MCF 10A (cell line): ENCODE measurements at regions not wholly inside any gene's neighbourhood (a gene's known extent, or its start where the extent isn't known, plus 50 kb on each side); places are given as distances from the start of the nearest gene placed in this dataset.
A peak's percentile ranks its signal among the peaks of the same experiment; 100 is the strongest.
"Not testable (repeated sequence)": the region's sequence is repeated elsewhere in the genome, so short reads cannot be mapped to it uniquely, and the experiment has no call there.

Experiments used
- BruUV-seq: library from RNA; stranded (reverse); fragments of 400-500 nt; replicated peaks from 2 replicates; lab custom pipeline; 2021; lab: Mats Ljungman, UMichigan
- CTCF ChIA-PET: fragments of 300-600 bp; sonication (Branson Sonifier 250); formaldehyde crosslinking; extraction: SDS; loops from one replicate; lab custom pipeline; 2021; ENCODE audit warnings: antibody characterized with exemption, inconsistent platforms; lab: Yijun Ruan, JAX
- POLR2A ChIA-PET: fragments of 300-600, 350-650 bp; sonication (Branson Sonifier 250); formaldehyde crosslinking; extraction: SDS; loops from one replicate; lab custom pipeline; 2020; ENCODE audit warnings: antibody characterized with exemption, inconsistent platforms; lab: Yijun Ruan, JAX
- DNase-seq: peaks from one replicate; pipeline ENCODE4 v3.0.0-alpha.2; 2018; ENCODE audit not compliant: unreplicated experiment
- H3K27ac Mint-ChIP-seq: one replicate; pipeline ENCODE4 v1.8.0; 2022; ENCODE audit warnings: mild to moderate bottlenecking, low read depth, mixed read lengths; ENCODE audit not compliant: unreplicated experiment
- H3K27me3 Mint-ChIP-seq: one replicate; pipeline ENCODE4 v1.8.0; 2022; ENCODE audit warnings: mixed read lengths; ENCODE audit not compliant: insufficient read depth, unreplicated experiment
- H3K36me3 Mint-ChIP-seq: one replicate; pipeline ENCODE4 v1.8.0; 2022; ENCODE audit warnings: mild to moderate bottlenecking, moderate library complexity, mixed read lengths; ENCODE audit not compliant: insufficient read depth, unreplicated experiment
- H3K4me1 Mint-ChIP-seq: one replicate; pipeline ENCODE4 v1.8.0; 2022; ENCODE audit warnings: mixed read lengths; ENCODE audit not compliant: insufficient read depth, unreplicated experiment
- H3K4me3 Mint-ChIP-seq: one replicate; pipeline ENCODE4 v1.8.0; 2022; ENCODE audit warnings: mild to moderate bottlenecking, moderate library complexity, mixed read lengths; ENCODE audit not compliant: unreplicated experiment
- H3K9me3 Mint-ChIP-seq: one replicate; pipeline ENCODE4 v1.8.0; 2022; ENCODE audit warnings: mixed read lengths; ENCODE audit not compliant: unreplicated experiment
- CTCF ChIP-seq: fragments of 200-600 bp; IDR thresholded peaks from one replicate; pipeline ENCODE4 v1.8.0; 2022; ENCODE audit warnings: antibody characterized with exemption, mild to moderate bottlenecking; ENCODE audit not compliant: unreplicated experiment
- intact Hi-C: fragments of 100-400 bp; cut with micrococcal nuclease; formaldehyde crosslinking; loops from 2 replicates; pipeline ENCODE4 v1.14.1; 2022

GRCh38 chr7:142478479-142479220, 220.8 kb upstream of the PRSS58 start:
- peak; percentile 57 for TF ChIP-seq CTCF
- H3K4me1 Mint-ChIP-seq: peaks cover 32% of the 10 kb centered on the region
- no peak overlapping the region for H3K4me3 Mint-ChIP-seq
- intact Hi-C loops: no loop called here
- no TSS peak for BruUV-seq
- no peaks in the 10 kb centered on the region for H3K36me3 Mint-ChIP-seq
- H3K27me3 Mint-ChIP-seq: peaks cover 9% of the 10 kb centered on the region
- POLR2A ChIA-PET: interaction anchor here (0.8 to 1.9 kb wide), 4 partner anchors 18 to 122 kb away, joined by 4 to 7 read pairs (median 5); no protein-coding TSS in a partner anchor
- peak overlapping the region; percentile 22 for H3K27ac Mint-ChIP-seq
- no peaks in the 10 kb centered on the region for H3K9me3 Mint-ChIP-seq
- peak; percentile 80 for DNase-seq
- CTCF ChIA-PET: interaction anchor here (0.6 to 18.1 kb wide), 46 partner anchors 15 to 1969 kb away, joined by 3 to 345 read pairs (median 4); partner anchors contain the start of gene PRSS2

- DNase-seq, H3K36me3 Mint-ChIP-seq, H3K27me3 Mint-ChIP-seq, H3K9me3 Mint-ChIP-seq, H3K4me3 Mint-ChIP-seq, BruUV-seq: not testable (repeated sequence)
- ChIA-PET CTCF (interaction anchor here (0.6 to 18.1 kb wide), 30 partner anchors 15 to 1318 kb away, joined by 3 to 345 read pairs (median 5); no protein-coding TSS in a partner anchor), POLR2A (interaction anchor here (0.8 to 1.9 kb wide), 4 partner anchors 14 to 65 kb away, joined by 3 to 7 read pairs (median 4); no protein-coding TSS in a partner anchor)
- Mint-ChIP-seq H3K27ac (peak overlapping the region; percentile 22), H3K4me1 (peaks cover 32% of the 10 kb centered on the region)
- intact Hi-C loops: loop anchor here (1.0 kb wide), 1 partner anchor 18 kb away; no protein-coding TSS in a partner anchor
These were observed 219.9 kb upstream of the PRSS58 start for GRCh38 chr7:142477801-142478200.

- TF ChIP-seq CTCF: no peak
- BruUV-seq: no TSS peak
- Mint-ChIP-seq H3K4me3 (peak overlapping the region; percentile 39), H3K27me3 (peaks cover 9% of the 10 kb centered on the region), H3K9me3 (no peaks in the 10 kb centered on the region), H3K4me1 (peaks cover 32% of the 10 kb centered on the region), H3K36me3 (no peaks in the 10 kb centered on the region), H3K27ac (peak overlapping the region; percentile 26)
- intact Hi-C loops: loop anchor here (1.0 kb wide), 1 partner anchor 18 kb away; no protein-coding TSS in a partner anchor
- CTCF ChIA-PET: interaction anchor here (0.7 to 18.1 kb wide), 10 partner anchors 14 to 1317 kb away, joined by 3 to 345 read pairs (median 8); no protein-coding TSS in a partner anchor
- POLR2A ChIA-PET: interaction anchor here (0.9 kb wide), 1 partner anchor 14 kb away, joined by 3 read pairs; no protein-coding TSS in a partner anchor
- DNase-seq: peak; percentile 75
These were observed 219.3 kb upstream of the PRSS58 start for GRCh38 chr7:142477079-142477651.

- no peaks in the 10 kb centered on the region for H3K9me3 Mint-ChIP-seq
- peaks cover 9% of the 10 kb centered on the region for H3K27me3 Mint-ChIP-seq
- no TSS peak for BruUV-seq
- TF ChIP-seq CTCF: no peak
- ChIA-PET POLR2A (interaction anchor here (0.6 kb wide), 1 partner anchor 496 kb away, joined by 3 read pairs; no protein-coding TSS in a partner anchor), CTCF (interaction anchor here (1.1 to 18.1 kb wide), 4 partner anchors 13 to 307 kb away, joined by 3 to 345 read pairs (median 134); no protein-coding TSS in a partner anchor)
- no peaks in the 10 kb centered on the region for H3K36me3 Mint-ChIP-seq
- H3K4me3 Mint-ChIP-seq: no peak overlapping the region
- DNase-seq: no peak
- intact Hi-C loops: no loop called here
- H3K4me1 Mint-ChIP-seq: peaks cover 32% of the 10 kb centered on the region
- H3K27ac Mint-ChIP-seq: no peak overlapping the region
These were observed 218.2 kb upstream of the PRSS58 start for GRCh38 chr7:142476077-142476476.
